Hematopoietic multipotent progenitor cell (in vitro differentiated cells): ENCODE measurements at regions not wholly inside any gene's neighbourhood (a gene's known extent, or its start where the extent isn't known, plus 50 kb on each side); places are given as distances from the start of the nearest gene placed in this dataset.

ENCODE experiments used
- DNase-seq, 3 donors: peaks; one replicate each; pipeline ENCODE4 v3.0.0-alpha.2; 2011 to 2015; ENCODE audit warnings: low read depth in 2 of 3, low spot score in 2 of 3

DNA sequence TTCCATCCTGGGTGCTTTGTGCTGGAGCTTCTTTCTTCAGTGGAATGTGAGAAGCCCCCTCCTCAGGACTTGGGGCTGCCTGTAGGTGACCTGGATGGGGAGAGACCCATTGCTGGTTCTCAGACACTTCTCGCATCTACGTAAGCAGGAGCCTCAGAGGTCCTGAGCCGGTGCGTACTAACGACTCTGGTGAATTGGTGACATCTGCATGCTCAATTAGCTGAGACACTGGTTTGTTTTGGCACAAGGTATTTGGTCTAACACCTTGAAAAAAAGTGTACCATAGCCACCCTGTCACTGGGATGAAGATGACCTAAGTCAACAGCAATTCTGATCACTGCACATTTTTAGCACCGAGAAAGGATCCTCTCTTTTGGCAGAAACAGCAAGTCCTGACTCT, 57.7 kb downstream of the LRRC30 start:
- DNase-seq = no peak

GRCh38 chr18:7290077-7290476, 59.2 kb downstream of the LRRC30 start:
- DNase-seq = no peak

DNA sequence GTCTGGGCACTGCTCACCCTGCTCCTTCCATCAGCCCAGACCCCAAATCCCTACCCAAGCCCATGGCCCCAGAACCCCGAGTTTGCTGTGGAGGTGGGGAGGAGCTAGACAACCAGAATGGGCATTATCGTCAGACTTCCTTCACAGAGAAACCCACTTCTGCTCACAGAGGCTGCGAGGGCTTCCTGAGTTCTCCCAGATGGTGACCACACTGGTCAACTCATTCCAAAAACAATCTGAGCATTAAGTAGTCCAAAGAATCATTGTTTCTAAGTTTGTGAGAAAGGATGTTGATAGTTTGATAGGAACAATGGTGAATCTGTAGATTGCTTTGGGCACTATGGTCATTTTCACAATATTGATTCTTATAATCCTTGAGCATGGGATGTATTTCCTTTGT, 60.2 kb downstream of the LRRC30 start:
- no peak for DNase-seq

GRCh38 chr18:7298149-7298548, 67.3 kb downstream of the LRRC30 start:
- DNase-seq = no peak

GRCh38 chr18:7301094-7301493, 70.2 kb downstream of the LRRC30 start:
- DNase-seq = no peak

DNA sequence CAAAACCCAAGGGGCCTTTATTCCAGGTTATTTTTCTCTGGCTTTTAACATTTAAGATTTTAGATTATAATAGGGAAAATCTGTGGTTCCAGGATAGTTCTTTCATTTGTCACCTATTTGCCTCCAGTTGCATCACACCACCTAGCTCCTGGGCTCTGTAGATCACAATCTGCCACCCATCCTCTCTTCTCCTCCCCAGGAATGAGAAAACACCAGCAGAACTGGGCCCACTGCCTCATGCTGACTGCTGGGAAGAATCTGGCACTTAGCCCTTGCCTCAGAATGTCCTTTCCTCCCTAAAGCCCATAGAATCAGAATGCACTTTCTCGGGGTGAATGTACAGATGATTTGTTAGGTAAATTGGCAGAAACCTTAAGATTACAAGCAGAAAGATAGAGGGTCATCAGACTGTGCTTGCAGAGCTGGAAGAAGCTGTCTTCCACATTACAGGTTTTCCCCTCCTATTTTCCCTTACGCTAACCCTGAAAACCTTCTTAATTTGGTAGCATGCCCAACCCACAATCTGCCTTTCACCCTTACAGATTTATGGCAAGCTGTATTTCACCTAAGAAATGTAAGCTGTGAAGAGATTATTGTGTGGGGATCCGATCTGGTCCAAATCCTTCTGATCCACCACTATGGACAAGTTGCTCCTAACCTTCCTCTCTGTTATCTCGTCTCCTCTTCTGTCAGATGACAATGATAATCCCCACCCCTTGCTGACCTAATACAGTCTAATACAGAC, 72.6 kb downstream of the LRRC30 start:
- no peak for DNase-seq

GRCh38 chr18:7304061-7304370, 73.1 kb downstream of the LRRC30 start:
- DNase-seq = no peak

DNA sequence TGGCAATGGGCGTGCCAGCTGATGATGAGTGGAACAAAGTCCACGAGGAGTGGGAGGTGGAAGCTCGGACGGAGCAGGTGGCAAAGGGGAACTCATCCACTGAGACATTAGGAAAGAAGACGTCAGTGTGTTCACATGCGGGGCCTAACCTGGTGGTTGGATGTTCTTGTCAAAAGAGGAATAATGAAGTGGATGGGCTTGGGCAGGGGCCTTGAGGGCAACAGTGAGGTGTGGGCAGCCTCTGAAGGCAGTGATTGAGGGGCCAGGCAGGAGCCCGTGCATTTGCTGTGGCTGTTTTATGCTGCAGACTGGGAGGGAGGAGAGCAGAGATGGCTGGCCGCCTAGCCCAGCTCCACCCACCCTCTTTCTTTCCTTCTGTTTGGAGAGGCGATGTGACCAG, 74.5 kb downstream of the LRRC30 start:
- DNase-seq = no peak

GRCh38 chr18:7307030-7307429, 76.1 kb downstream of the LRRC30 start:
- no peak for DNase-seq

GRCh38 chr18:7307526-7307925, 76.6 kb downstream of the LRRC30 start:
- DNase-seq = no peak

- DNase-seq = no peak
These were observed 86.9 kb downstream of the LRRC30 start for GRCh38 chr18:7317804-7318231.

GRCh38 chr18:7319161-7319560, 88.3 kb downstream of the LRRC30 start:
- DNase-seq = no peak

GRCh38 chr18:7321831-7322230, 90.9 kb downstream of the LRRC30 start:
- no peak for DNase-seq

- DNase-seq = peak in 1 of 3 donors; percentile 10
These were observed 92.1 kb downstream of the LRRC30 start for GRCh38 chr18:7322817-7323485.

- DNase-seq = no peak
These were observed 94.2 kb downstream of the LRRC30 start for GRCh38 chr18:7325126-7325430.

GRCh38 chr18:7329016-7329415, 98.1 kb downstream of the LRRC30 start:
- no peak for DNase-seq

DNA sequence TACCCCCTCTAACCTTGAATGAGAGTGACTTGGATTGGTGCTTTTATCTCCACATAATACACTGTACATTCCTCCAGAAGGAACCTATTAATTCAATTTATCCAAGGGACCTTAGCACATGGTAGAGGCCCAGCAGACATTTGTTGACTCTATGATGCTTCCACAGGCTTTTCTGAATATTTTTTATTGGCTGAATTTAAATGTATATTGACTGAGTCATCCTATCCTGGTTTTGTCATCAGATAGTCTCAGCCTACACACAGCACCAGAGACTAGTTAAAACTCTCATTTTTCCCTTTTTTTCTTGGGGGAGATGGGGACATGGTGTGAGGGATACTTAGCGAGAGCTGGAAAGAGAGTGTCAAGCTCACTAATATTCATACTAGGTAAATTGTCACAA, 101.6 kb downstream of the LRRC30 start:
- DNase-seq = no peak

DNA sequence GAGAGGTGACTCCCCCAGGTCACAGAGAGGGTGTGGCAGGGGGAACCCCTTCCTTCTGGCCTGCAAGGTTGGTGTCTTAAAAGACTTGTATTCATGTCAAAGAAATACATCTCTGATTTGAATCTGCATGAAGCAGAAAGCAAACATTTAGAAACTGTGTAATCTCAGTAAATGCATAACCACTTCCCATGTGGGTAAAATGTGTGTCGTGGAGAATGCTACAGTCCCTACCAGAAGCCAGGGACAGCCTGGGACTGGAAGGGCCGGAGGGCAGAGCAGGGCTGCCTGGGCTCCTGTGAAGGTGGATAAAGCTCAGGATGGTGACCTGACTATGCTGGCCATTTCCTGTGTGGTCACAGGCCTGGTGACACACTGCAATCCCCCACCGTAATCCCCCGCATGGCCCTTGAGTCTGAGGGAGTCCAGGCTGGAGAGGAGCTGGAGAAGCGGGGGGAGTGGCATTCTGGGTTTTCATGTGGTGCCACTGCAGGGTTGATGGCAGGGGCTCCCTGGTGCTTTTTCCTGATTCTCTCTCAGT, 102.2 kb downstream of the LRRC30 start:
- no peak for DNase-seq

- DNase-seq = no peak
These were observed 104.2 kb downstream of the LRRC30 start for GRCh38 chr18:7334973-7335568.

DNA sequence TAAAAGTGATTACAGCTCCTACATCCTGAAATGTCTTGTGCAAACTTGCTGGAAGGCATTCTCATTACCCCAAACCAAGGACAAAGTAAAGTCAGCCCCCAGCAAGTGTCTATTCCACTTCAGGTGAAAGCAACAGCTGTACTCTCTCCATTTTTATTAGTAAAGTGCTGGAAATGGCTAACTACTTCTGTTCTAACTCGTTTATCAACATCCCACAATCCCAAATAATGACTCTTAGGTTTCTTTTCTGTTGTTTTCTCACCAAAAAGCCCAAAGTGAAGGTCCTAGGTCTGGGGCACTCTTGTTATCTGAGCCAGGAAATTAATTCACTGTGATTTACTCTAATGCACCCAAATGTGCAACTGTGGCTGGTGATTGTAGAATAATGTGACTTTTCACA, 105.7 kb downstream of the LRRC30 start:
- no peak for DNase-seq

GRCh38 chr18:7338846-7339245, 108.0 kb downstream of the LRRC30 start:
- DNase-seq = no peak
